Endothelial cell of umbilical vein (primary cell): ENCODE measurements at regions not wholly inside any gene's neighbourhood (a gene's known extent, or its start where the extent isn't known, plus 50 kb on each side); places are given as distances from the start of the nearest gene placed in this dataset.

ENCODE experiments used
- CTCF ChIP-seq, 2 donors: IDR thresholded peaks; 1 replicate in 1 of 2; 2 replicates in 1 of 2; pipeline ENCODE4 v1.5.1; 2011; ENCODE audit warnings: low read length in 2 of 2, mild to moderate bottlenecking in 2 of 2, moderate library complexity in 2 of 2, control low read depth in 1 of 2, inconsistent platforms in 1 of 2, low read depth in 1 of 2; ENCODE audit not compliant: insufficient read depth in 1 of 2; ENCODE audit errors: extremely low read depth in 1 of 2
- EZH2 ChIP-seq: IDR thresholded peaks from 2 replicates; pipeline ENCODE4 v1.6.1; 2012; ENCODE audit warnings: borderline replicate concordance, low read depth, mild to moderate bottlenecking, moderate library complexity, low read length, inconsistent platforms; ENCODE audit not compliant: severe bottlenecking
- FOS ChIP-seq: IDR thresholded peaks from 2 replicates; pipeline ENCODE4 v1.6.1; 2011; ENCODE audit warnings: mild to moderate bottlenecking, low read length, moderate library complexity, borderline replicate concordance; ENCODE audit not compliant: insufficient read depth
- JUN ChIP-seq: IDR thresholded peaks from 2 replicates; pipeline ENCODE4 v1.6.1; 2011; ENCODE audit warnings: borderline replicate concordance, low read depth; ENCODE audit not compliant: insufficient read length, insufficient read depth
- MAX ChIP-seq: IDR thresholded peaks from 2 replicates; pipeline ENCODE4 v1.6.1; 2011; ENCODE audit not compliant: insufficient read depth, insufficient read length
- MYC ChIP-seq: IDR thresholded peaks from one replicate; pipeline ENCODE4 v1.6.1; 2011; ENCODE audit warnings: mild to moderate bottlenecking, low read depth, low read length
- POLR2A ChIP-seq: IDR thresholded peaks from 2 replicates; pipeline ENCODE4 v1.6.1; 2012; ENCODE audit warnings: low read depth, mild to moderate bottlenecking, control low read depth, low read length
- POLR2AphosphoS5 ChIP-seq: IDR thresholded peaks from 2 replicates; pipeline ENCODE4 v1.6.1; 2012; ENCODE audit warnings: low read depth, mild to moderate bottlenecking, control low read depth, low read length, moderate library complexity; ENCODE audit not compliant: insufficient read depth

- TF ChIP-seq CTCF (IDR thresholded peaks at IDR 0.05; ENCODE audit: extremely low read depth in 1 of 2, insufficient read depth in 1 of 2, low read depth in 1 of 2, low read length in 2 of 2) (no peak), EZH2 (no peak), POLR2AphosphoS5 (no peak), JUN (no peak), POLR2A (no peak), MAX (no peak), FOS (no peak), MYC (no peak)
Measured at GRCh38 chr5:24094081-24094679, 550.6 kb downstream of the CDH10 start.
